Naive B cell (primary cell): ENCODE measurements at regions not wholly inside any gene's neighbourhood (a gene's known extent, or its start where the extent isn't known, plus 50 kb on each side); places are given as distances from the start of the nearest gene placed in this dataset.
A peak's percentile ranks its signal among the peaks of the same experiment; 100 is the strongest.
"Not testable (repeated sequence)": the region's sequence is repeated elsewhere in the genome, so short reads cannot be mapped to it uniquely, and the experiment has no call there.

ENCODE experiments used
- ATAC-seq, 2 donors: fragments of 150-1000 bp; cut with Tn5 transposase; 2 replicates each; pipeline ENCODE4 v1.10.0; 2021; ENCODE audit warnings: low read depth in 2 of 2, mild to moderate bottlenecking in 2 of 2, moderate library complexity in 2 of 2
- DNase-seq: peaks from one replicate; pipeline ENCODE4 v3.0.0; 2022
- H3K27ac Mint-ChIP-seq, 6 donors: one replicate each; pipeline ENCODE4 v1.8.0; 2020 to 2022; ENCODE audit warnings: mild to moderate bottlenecking in 6 of 6, mixed read lengths in 6 of 6, moderate library complexity in 5 of 6, inconsistent platforms in 2 of 6
- H3K27me3 Mint-ChIP-seq, 3 donors: one replicate each; pipeline ENCODE4 v1.8.0; 2021 to 2022; ENCODE audit warnings: mixed read lengths in 3 of 3, mild to moderate bottlenecking in 1 of 3
- H3K36me3 Mint-ChIP-seq, 2 donors: one replicate each; pipeline ENCODE4 v1.8.0; 2020 to 2022; ENCODE audit warnings: mixed read lengths in 2 of 2, inconsistent platforms in 1 of 2, mild to moderate bottlenecking in 1 of 2
- H3K4me1 Mint-ChIP-seq, 3 donors: one replicate each; pipeline ENCODE4 v1.8.0; 2020 to 2022; ENCODE audit warnings: mixed read lengths in 3 of 3, inconsistent platforms in 1 of 3, mild to moderate bottlenecking in 1 of 3, moderate library complexity in 1 of 3
- H3K4me3 Mint-ChIP-seq, 8 donors: one replicate each; pipeline ENCODE4 v1.8.0; 2020 to 2022; ENCODE audit warnings: mild to moderate bottlenecking in 8 of 8, mixed read lengths in 8 of 8, moderate library complexity in 8 of 8, inconsistent platforms in 2 of 8
- H3K9me3 Mint-ChIP-seq, 7 donors: one replicate each; pipeline ENCODE4 v1.8.0; 2020 to 2022; ENCODE audit warnings: mixed read lengths in 7 of 7, mild to moderate bottlenecking in 5 of 7, inconsistent platforms in 2 of 7, moderate library complexity in 1 of 7

DNA sequence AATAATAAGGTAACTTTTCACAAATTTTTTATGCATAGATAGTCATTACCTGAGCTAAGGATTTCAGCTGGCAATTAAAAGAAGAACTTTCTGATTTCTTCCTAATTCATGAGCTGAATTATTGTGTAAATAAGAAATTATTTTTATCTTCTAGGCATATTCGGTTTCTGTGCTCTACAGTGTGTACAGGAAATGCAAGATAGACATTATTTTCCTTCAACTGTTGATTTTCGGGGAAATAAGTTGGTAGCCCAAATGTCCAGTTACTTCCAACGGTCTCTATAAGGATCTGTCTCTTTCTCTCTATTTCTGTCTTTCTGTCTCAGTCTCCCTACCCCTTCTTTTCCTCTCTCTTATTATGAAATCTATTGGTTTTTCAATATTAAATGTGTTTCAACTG, 137.3 kb upstream of the CLNK start:
- DNase-seq (no peak), ATAC-seq (no peak)
- no peaks in the 10 kb centered on the region for H3K4me1 Mint-ChIP-seq
- H3K9me3 Mint-ChIP-seq = no peaks in the 10 kb centered on the region
- no peaks in the 10 kb centered on the region for H3K36me3 Mint-ChIP-seq
- H3K27me3 Mint-ChIP-seq = no peaks in the 10 kb centered on the region
- no peak overlapping the region for H3K27ac Mint-ChIP-seq
- no peak overlapping the region for H3K4me3 Mint-ChIP-seq

DNA sequence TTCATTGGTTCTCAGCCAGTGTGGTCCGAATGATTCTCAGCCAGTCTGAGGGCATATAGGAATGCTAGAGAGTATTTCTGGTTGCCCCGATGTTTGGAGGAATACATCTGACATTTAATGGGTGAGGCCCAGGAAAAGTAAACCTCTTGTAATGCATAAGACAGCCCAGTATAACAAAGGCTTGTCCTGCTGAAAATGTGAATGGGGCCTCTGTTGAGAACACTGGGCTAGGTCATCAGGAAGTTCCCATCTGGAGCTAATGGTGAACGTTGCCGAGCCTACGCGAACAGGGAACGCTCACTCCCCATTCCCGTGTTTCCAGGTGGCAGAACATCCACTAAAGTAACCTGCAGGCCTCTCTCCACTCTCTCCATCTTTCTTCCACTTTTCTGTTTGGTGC, 132.0 kb upstream of the CLNK start:
- Mint-ChIP-seq H3K27me3 (no peaks in the 10 kb centered on the region), H3K36me3 (no peaks in the 10 kb centered on the region), H3K4me3 (no peak overlapping the region), H3K4me1 (peaks cover 0 to under 1% (median 0%) of the 10 kb centered on the region in 3 donors), H3K27ac (no peak overlapping the region), H3K9me3 (peaks cover 0 to 17% (median 8%) of the 10 kb centered on the region in 7 donors)
- ATAC-seq = no peak
- no peak for DNase-seq

DNA sequence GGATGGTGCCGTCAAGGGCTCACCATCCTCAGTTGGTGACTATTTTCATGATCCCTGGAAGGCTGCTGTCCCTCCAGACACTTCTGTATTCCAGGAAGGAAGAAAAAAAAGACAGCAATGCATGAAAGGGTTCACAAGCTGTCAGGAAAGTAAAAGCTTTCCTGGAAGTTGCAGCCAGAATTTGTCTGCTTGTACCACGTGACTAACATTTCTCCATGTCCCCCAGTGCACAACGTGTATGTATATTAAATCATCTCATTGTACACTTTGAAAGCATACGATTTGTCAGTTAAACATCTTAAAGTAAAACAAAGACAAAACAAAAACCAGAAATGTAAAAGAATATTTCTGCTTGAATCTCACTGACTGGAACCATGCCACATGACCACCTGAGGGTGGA, 127.4 kb upstream of the CLNK start:
- no peak overlapping the region for H3K4me3 Mint-ChIP-seq
- no peak for ATAC-seq
- H3K9me3 Mint-ChIP-seq = peaks cover 0 to 17% (median 8%) of the 10 kb centered on the region in 7 donors
- H3K4me1 Mint-ChIP-seq = peaks cover 0 to 7% (median 2%) of the 10 kb centered on the region in 3 donors
- no peak overlapping the region for H3K27ac Mint-ChIP-seq
- H3K36me3 Mint-ChIP-seq = no peaks in the 10 kb centered on the region
- no peak for DNase-seq
- peaks cover 0 to 4% (median 0%) of the 10 kb centered on the region in 3 donors for H3K27me3 Mint-ChIP-seq

DNA sequence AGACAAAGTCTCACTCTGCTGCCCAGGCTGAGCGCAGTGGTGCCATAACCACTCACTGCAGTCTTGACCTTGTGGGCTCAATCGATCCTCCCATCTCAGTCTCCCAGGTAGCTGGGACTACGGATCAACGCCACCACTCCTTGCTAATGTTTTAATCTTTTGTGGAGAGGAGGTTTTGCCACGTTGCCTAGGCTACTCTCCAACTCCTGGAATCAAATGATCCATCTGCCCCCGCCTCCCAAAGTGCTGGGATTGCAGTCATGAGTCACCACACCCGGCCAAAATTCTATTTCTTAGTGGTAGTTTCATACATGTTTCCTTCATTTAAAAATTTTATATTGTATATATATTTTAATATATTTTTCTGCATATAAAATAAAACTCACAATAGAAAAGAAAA, 125.8 kb upstream of the CLNK start:
- DNase-seq = no peak
- H3K4me3 Mint-ChIP-seq = no peak overlapping the region
- peaks cover 0 to 18% (median 0%) of the 10 kb centered on the region in 3 donors for H3K27me3 Mint-ChIP-seq
- H3K27ac Mint-ChIP-seq = no peak overlapping the region
- peaks cover 0 to 17% (median 8%) of the 10 kb centered on the region in 7 donors for H3K9me3 Mint-ChIP-seq
- H3K36me3 Mint-ChIP-seq = no peaks in the 10 kb centered on the region
- H3K4me1 Mint-ChIP-seq = peaks cover 0 to 15% (median 11%) of the 10 kb centered on the region in 3 donors
- no peak for ATAC-seq

DNA sequence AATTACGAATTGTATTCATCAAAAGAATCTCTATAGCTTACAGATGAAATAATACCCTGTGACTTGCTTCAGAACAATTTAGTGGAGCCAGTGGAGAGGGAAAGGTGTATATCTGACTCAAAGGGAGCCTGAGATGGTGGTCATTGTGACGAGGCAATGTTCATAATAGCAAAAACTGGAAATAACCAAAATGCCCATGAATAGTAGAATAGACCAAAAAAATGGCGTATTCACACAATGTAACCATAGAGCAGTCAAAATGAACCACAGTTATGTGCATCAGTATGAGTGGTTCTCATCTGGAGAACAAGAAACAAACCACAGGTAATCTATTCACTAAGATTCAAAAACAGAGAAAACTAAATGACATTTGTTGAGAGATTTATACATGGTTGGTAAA, 125.3 kb upstream of the CLNK start:
- H3K27me3 Mint-ChIP-seq = peaks cover 0 to 19% (median 0%) of the 10 kb centered on the region in 3 donors
- no peak overlapping the region for H3K4me3 Mint-ChIP-seq
- H3K9me3 Mint-ChIP-seq = peaks cover 0 to 17% (median 8%) of the 10 kb centered on the region in 7 donors
- H3K36me3 Mint-ChIP-seq = no peaks in the 10 kb centered on the region
- ATAC-seq = no peak
- H3K4me1 Mint-ChIP-seq = peaks cover 5 to 15% (median 11%) of the 10 kb centered on the region in 3 donors
- no peak for DNase-seq
- H3K27ac Mint-ChIP-seq = no peak overlapping the region

DNA sequence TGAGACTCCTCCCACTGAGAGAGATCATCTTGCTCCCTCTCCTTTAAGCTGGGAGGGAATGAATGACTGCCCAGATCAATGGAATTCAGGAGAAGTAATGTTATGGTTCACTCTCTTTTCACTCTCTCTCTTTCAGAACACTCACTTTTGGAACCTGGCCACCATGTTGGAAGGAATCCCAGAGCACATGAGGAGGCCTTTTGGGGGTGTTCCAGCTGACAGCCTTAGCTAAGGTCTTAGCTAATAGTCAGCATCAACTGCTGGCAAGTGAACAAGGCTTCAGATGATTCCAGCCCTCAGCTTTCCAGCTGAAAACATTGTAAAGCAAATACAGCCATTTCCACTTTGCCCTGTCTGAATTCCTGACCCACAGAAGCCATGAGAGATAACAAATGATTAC, 124.0 kb upstream of the CLNK start:
- DNase-seq (no peak), ATAC-seq (no peak)
- Mint-ChIP-seq H3K4me1 (peaks cover 15 to 18% (median 15%) of the 10 kb centered on the region in 3 donors), H3K27me3 (peaks cover 0 to 19% (median 0%) of the 10 kb centered on the region in 3 donors), H3K36me3 (no peaks in the 10 kb centered on the region), H3K4me3 (no peak overlapping the region), H3K27ac (no peak overlapping the region), H3K9me3 (peaks cover under 1 to 8% (median 4%) of the 10 kb centered on the region in 7 donors)

DNA sequence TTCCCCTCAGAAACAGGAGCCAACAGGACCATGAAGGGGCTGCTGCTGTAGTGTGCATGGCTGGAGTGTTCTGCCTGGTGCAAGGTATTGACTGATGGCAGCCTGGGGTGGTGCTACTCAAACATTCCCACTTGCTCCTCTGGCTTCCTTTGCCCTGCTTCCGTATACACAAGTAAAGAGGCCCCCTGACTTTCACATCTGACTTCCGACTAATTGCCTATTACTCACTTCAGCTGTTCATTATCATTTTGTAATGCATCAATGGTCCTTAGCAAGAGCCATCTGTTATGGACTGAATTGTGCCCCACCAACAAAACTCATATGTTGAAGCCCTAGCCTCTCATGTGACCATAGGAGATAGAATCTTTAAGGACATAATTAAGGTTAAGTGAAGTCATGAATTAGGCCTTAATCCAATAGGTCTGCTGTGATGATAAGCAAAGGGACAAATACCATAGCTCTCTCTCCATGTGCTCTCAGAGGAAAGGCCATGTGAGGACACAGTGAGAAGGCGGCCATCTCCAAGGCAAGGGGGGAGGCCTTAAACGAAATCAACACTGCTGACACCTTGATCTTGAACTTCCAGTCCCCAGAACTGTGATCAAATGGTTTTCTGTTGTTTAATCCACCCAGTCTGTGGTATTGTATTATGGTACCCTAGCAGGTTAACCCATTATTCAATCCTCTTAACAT, 122.5 kb upstream of the CLNK start:
- H3K27me3 Mint-ChIP-seq = peaks cover 0 to 19% (median 0%) of the 10 kb centered on the region in 3 donors
- H3K4me1 Mint-ChIP-seq = peaks cover 15 to 18% (median 15%) of the 10 kb centered on the region in 3 donors
- DNase-seq (no peak), ATAC-seq (no peak)
- peaks cover 0 to 4% (median 0%) of the 10 kb centered on the region in 7 donors for H3K9me3 Mint-ChIP-seq
- H3K27ac Mint-ChIP-seq = peak overlapping the region in 1 of 6 donors; percentile 6
- no peaks in the 10 kb centered on the region for H3K36me3 Mint-ChIP-seq
- peak overlapping the region in 1 of 8 donors; percentile 43 for H3K4me3 Mint-ChIP-seq

DNA sequence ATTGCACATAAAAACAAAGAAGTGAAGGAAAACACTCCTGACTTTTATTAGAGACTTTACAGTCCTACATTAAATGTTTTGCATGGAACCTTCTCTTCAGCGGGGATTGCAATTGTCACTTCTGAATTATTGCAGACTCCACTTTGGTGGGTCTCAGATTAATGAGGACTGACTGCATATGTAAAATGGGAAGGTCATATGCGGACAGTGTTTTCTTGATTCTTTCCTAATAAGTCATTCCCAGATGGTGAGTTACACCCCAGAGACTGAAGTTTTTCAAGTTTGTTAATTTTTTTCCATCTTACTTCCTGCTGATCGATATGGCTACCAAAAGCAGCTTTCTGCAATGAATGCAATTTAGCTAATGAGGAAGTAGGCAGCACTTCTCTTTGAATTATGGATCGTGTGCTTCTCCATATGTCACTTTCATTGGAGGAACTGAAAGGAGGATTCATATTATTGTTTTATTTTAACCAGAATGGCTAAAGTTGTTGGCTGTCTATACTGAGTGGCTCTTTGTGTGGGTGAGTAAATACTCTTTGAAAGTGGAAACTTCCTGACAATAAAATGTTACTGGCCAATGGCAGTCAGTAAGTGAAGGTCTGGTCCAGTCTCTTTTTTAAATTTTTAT, 119.3 kb upstream of the CLNK start:
- ATAC-seq (peak in 1 of 2 donors; percentile 46), DNase-seq (no peak)
- Mint-ChIP-seq H3K36me3 (no peaks in the 10 kb centered on the region), H3K9me3 (peaks cover 0 to 8% (median 2%) of the 10 kb centered on the region in 7 donors), H3K4me1 (peaks cover 13 to 31% (median 19%) of the 10 kb centered on the region in 3 donors), H3K27ac (no peak overlapping the region), H3K27me3 (peaks cover 0 to 19% (median 0%) of the 10 kb centered on the region in 3 donors), H3K4me3 (no peak overlapping the region)

DNA sequence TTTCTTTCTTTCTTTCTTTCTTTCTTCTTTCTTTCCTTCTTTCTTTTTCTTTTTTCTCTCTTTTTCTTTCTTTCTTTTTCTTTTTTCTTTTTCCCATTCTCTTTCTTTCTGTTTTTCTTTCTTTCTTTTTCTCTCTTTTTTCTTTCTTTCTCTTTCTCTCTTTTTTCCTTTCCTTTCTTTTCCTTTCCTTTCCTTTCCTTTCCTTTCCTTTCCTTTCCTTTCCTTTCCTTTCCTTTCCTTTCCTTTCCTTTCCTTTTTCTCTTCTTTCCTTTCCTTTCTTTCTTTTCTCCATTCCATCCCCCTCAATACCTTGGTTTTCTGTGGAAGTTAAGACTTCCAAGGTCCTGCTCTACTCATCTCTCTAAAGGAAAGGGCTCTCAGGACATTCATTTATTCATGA, 102.8 kb upstream of the CLNK start:
- no peak overlapping the region for H3K4me3 Mint-ChIP-seq
- no peak for ATAC-seq
- no peak for DNase-seq
- H3K27ac Mint-ChIP-seq = peak overlapping the region in 2 of 6 donors; percentile 9 to 64
- H3K9me3 Mint-ChIP-seq = peaks cover 0 to 5% (median 0%) of the 10 kb centered on the region in 7 donors
- H3K4me1 Mint-ChIP-seq = peaks cover 0 to 4% (median 3%) of the 10 kb centered on the region in 3 donors
- H3K36me3 Mint-ChIP-seq = peaks cover 0 to 3% of the 10 kb centered on the region in 2 donors
- H3K27me3 Mint-ChIP-seq = peaks cover 0 to 4% (median 0%) of the 10 kb centered on the region in 3 donors

DNA sequence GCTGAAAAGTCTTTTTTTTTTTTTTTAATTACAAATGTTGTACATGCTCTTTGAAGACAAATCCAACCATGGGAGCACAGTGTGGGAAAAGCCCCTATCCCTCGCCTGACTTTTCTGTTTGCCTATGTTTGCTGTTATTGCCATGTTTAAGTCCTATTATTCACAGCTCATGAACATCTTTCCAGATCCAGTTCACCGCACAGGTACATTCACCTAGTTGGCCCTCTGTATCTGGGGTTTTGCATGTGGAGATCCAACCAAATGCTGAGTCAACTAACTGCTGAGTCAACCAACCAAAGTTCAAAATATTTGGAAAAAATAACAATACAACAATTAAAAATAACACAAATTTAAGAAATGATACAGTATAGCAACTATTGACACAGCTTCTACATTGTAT, 100.1 kb upstream of the CLNK start:
- ATAC-seq (no peak), DNase-seq (no peak)
- Mint-ChIP-seq H3K9me3 (peaks cover 0 to 5% (median under 1%) of the 10 kb centered on the region in 7 donors), H3K27me3 (peaks cover 0 to 9% (median 7%) of the 10 kb centered on the region in 3 donors), H3K27ac (no peak overlapping the region), H3K36me3 (no peaks in the 10 kb centered on the region), H3K4me3 (no peak overlapping the region), H3K4me1 (peaks cover 0 to 4% (median 3%) of the 10 kb centered on the region in 3 donors)

DNA sequence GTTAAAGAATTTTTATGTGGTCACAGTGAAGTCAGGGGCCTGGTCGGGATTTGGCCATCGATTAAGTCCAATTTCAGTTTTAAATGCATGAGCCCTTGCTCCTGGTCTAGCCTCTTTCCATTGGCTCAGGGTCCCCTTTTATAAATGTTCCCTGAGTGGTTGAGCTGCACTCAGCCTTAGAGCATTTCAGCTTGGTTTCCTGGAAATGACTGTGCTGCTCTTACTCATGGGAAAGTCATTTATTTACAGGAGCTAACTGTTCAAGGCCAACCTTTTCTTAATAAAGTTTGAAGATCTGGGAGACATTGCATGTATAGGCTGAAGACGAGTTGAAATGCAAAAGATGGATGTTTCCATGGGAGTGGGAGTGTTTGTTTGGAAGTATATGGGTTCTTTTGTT, 98.8 kb upstream of the CLNK start:
- Mint-ChIP-seq H3K36me3 (no peaks in the 10 kb centered on the region), H3K27me3 (peaks cover 0 to 9% (median 7%) of the 10 kb centered on the region in 3 donors)

DNA sequence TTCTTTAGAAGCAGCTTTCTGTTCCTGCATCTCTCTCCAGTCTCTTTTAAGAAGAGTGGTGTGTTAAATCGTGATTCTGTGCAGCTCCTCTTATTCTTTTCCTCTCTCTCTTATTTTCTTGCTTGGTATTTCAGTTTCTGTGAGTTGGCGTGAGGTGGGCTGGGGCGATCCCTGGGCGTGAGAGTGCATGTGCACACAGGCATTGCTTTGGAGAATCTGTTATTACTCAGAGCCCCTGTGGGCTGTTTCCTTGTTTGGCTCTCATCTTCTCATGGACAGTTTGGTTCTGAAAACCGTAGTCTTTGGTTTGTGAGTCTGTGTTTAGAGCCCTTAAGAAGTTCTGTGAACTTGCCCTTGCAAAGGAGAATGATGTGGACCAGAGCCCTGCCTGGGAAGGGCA, 97.2 kb upstream of the CLNK start:
- H3K4me1 Mint-ChIP-seq = peaks cover 0 to 3% (median 0%) of the 10 kb centered on the region in 3 donors
- peaks cover 0 to 2% (median 0%) of the 10 kb centered on the region in 7 donors for H3K9me3 Mint-ChIP-seq
- H3K27ac Mint-ChIP-seq = peak overlapping the region in 1 of 6 donors; percentile 22
- DNase-seq (no peak), ATAC-seq (no peak)
- H3K27me3 Mint-ChIP-seq = peaks cover 0 to 9% (median 7%) of the 10 kb centered on the region in 3 donors
- no peaks in the 10 kb centered on the region for H3K36me3 Mint-ChIP-seq
- H3K4me3 Mint-ChIP-seq = peak overlapping the region in 1 of 8 donors; percentile 8

More for the DNA sequence above, 98.8 kb upstream of the CLNK start:
- H3K4me3 Mint-ChIP-seq = no peak overlapping the region
- ATAC-seq (no peak), DNase-seq (no peak)
- H3K27ac Mint-ChIP-seq = no peak overlapping the region
- peaks cover 0 to 5% (median 2%) of the 10 kb centered on the region in 7 donors for H3K9me3 Mint-ChIP-seq
- H3K4me1 Mint-ChIP-seq = peaks cover 0 to 4% (median 3%) of the 10 kb centered on the region in 3 donors

DNA sequence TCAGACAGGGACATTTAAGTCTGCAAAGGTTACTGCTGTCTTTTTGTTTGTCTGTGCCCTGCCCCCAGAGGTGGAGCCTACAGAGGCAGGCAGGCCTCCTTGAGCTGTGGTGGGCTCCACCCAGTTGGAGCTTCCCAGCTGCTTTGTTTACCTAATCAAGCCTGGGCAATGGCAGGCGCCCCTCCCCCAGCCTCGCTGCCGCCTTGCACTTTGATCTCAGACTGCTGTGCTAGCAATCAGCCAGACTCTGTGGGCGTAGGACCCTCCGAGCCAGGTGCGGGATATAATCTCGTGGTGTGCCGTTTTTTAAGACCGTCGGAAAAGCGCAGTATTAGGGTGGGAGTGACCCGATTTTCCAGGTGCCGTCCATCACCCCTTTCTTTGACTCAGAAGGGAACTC, 96.2 kb upstream of the CLNK start:
- H3K27me3 Mint-ChIP-seq, H3K4me1 Mint-ChIP-seq, H3K4me3 Mint-ChIP-seq, H3K36me3 Mint-ChIP-seq, H3K27ac Mint-ChIP-seq, H3K9me3 Mint-ChIP-seq, DNase-seq, ATAC-seq: not testable (repeated sequence)

DNA sequence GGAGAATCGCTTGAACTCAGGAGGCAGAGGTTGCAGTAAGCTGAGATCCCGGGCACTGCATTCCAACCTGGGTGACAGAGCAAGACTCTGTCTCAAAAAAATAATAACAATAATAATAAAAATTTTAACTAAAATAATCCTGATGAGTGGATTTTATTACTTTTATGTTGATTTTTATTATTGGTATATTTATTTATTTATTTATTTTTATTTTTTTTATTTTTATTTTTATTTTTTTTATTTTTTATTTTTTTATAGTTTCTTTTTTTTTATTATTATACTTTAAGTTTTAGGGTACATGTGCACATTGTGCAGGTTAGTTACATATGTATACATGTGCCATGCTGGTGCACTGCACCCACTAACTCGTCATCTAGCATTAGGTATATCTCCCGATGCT, 90.6 kb upstream of the CLNK start:
- not testable (repeated sequence) for H3K4me3 Mint-ChIP-seq, ATAC-seq, H3K36me3 Mint-ChIP-seq, DNase-seq, H3K27ac Mint-ChIP-seq, H3K27me3 Mint-ChIP-seq, H3K9me3 Mint-ChIP-seq
- peaks cover 6 to 12% (median 10%) of the 10 kb centered on the region in 3 donors for H3K4me1 Mint-ChIP-seq
